ENCODE measurements at regions not wholly inside any gene's neighbourhood (a gene's known extent, or its start where the extent isn't known, plus 50 kb on each side); places are given as distances from the start of the nearest gene placed in this dataset.

DNA sequence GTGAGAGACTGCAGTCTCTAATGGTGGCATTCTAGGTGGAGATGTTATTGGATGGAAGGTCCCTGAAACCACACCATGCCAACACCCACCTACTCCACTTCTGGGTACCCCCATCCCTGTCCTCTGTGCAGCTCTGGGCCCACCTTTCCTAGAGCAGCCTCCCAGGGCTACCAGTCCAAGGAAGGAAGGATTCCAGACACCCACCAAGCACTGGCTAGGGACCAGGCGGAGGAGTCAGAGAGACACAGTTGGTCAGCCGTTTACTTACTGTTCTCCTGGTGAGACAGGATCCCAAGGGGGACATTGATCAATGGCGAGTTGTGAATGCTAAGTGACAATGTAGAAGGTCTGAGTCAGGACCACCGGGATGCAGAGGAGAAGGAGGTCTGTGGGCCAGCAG lies 151.6 kb downstream of the TTC32 start:
- ATAC-seq (ENCODE audit: low read depth) (no peak), DNase-seq (ENCODE audit: low spot score) (no peak)
- Histone ChIP-seq H3K4me1 (ENCODE audit: insufficient read depth, poor library complexity, severe bottlenecking) (no peaks in the 10 kb centered on the region), H3K36me3 (ENCODE audit: low read depth) (no peaks in the 10 kb centered on the region), H3K9me3 (ENCODE audit: severe bottlenecking) (no peaks in the 10 kb centered on the region), H3K27me3 (ENCODE audit: insufficient read depth, poor library complexity, severe bottlenecking) (no peaks in the 10 kb centered on the region), H3K27ac (ENCODE audit: poor library complexity, severe bottlenecking) (no peak overlapping the region), H3K4me3 (ENCODE audit: severe bottlenecking) (no peak overlapping the region)
- TF ChIP-seq, protein P1, sequence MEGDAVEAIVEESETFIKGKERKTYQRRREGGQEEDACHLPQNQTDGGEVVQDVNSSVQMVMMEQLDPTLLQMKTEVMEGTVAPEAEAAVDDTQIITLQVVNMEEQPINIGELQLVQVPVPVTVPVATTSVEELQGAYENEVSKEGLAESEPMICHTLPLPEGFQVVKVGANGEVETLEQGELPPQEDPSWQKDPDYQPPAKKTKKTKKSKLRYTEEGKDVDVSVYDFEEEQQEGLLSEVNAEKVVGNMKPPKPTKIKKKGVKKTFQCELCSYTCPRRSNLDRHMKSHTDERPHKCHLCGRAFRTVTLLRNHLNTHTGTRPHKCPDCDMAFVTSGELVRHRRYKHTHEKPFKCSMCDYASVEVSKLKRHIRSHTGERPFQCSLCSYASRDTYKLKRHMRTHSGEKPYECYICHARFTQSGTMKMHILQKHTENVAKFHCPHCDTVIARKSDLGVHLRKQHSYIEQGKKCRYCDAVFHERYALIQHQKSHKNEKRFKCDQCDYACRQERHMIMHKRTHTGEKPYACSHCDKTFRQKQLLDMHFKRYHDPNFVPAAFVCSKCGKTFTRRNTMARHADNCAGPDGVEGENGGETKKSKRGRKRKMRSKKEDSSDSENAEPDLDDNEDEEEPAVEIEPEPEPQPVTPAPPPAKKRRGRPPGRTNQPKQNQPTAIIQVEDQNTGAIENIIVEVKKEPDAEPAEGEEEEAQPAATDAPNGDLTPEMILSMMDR (IDR thresholded peaks at IDR 0.05; ENCODE audit: poor library complexity, severe bottlenecking) = no peak

DNA sequence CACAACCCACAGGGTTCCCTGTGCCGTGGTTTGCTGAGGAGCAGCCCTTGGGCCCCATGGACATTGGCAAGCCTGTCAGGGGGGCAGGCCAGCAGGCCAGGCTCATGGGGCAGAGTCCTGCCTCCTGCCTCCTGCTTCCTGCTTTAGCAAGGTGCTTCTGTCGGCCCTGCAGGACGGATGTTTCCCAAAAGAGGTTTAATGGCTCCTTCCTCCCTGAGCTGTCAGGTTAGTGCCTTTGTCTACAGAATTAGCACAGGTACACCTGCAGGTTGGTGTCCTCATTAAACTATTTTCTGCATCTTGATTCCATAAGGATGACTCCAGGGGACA lies 152.3 kb downstream of the TTC32 start:
- H3K4me3 ChIP-seq (ENCODE audit: severe bottlenecking) = no peak overlapping the region
- ATAC-seq (ENCODE audit: low read depth) = no peak
- TF ChIP-seq, protein P1 (IDR thresholded peaks at IDR 0.05; ENCODE audit: poor library complexity, severe bottlenecking) = no peak
- no peaks in the 10 kb centered on the region for H3K36me3 ChIP-seq (ENCODE audit: low read depth)
- no peaks in the 10 kb centered on the region for H3K4me1 ChIP-seq (ENCODE audit: insufficient read depth, poor library complexity, severe bottlenecking)
- H3K27me3 ChIP-seq (ENCODE audit: insufficient read depth, poor library complexity, severe bottlenecking) = no peaks in the 10 kb centered on the region
- H3K9me3 ChIP-seq (ENCODE audit: severe bottlenecking) = no peaks in the 10 kb centered on the region
- H3K27ac ChIP-seq (ENCODE audit: poor library complexity, severe bottlenecking) = no peak overlapping the region
- no peak for DNase-seq (ENCODE audit: low spot score)

DNA sequence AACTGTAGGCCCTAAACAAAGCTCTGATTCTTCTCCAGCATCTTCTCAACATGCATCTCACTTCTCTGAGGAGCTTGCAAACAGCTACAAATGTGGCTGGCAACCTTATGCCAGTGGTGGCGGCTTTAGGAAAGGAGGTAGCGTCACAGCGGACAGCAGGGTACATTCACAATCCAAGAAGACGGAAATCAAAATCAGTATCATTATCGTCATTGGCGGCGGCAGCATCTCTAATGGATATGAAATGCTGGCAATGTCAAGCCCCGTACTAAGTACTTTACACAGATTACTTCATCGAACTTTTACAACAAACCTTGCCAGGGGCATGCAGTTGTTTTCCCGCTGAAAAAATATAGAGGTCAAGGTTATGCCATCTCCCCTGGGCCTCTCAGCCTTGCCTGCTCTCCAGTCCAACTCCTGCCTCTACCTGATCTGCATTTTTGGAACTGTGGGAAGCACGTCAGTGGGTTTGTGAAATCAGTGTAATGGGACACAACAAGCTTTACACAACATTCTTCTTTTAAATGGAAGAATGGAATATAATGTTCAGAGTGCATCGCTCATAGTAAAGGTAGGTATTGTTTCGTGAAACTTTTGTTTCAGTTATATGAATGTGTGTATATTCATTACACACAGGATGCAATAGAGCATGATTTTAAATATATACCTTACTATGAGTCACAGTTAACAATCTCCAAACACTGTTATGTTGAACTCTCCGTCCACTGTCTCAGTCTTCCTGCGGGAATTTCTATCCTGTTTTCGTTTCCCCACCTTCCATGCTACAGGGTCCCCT lies 152.9 kb downstream of the TTC32 start:
- H3K4me3 ChIP-seq (ENCODE audit: severe bottlenecking) = no peak overlapping the region
- H3K9me3 ChIP-seq (ENCODE audit: severe bottlenecking) = no peaks in the 10 kb centered on the region
- TF ChIP-seq, protein P1 (IDR thresholded peaks at IDR 0.05; ENCODE audit: poor library complexity, severe bottlenecking) = no peak
- H3K27me3 ChIP-seq (ENCODE audit: insufficient read depth, poor library complexity, severe bottlenecking) = no peaks in the 10 kb centered on the region
- DNase-seq (ENCODE audit: low spot score) (no peak), ATAC-seq (ENCODE audit: low read depth) (no peak)
- no peaks in the 10 kb centered on the region for H3K36me3 ChIP-seq (ENCODE audit: low read depth)
- H3K4me1 ChIP-seq (ENCODE audit: insufficient read depth, poor library complexity, severe bottlenecking) = no peaks in the 10 kb centered on the region
- no peak overlapping the region for H3K27ac ChIP-seq (ENCODE audit: poor library complexity, severe bottlenecking)

DNA sequence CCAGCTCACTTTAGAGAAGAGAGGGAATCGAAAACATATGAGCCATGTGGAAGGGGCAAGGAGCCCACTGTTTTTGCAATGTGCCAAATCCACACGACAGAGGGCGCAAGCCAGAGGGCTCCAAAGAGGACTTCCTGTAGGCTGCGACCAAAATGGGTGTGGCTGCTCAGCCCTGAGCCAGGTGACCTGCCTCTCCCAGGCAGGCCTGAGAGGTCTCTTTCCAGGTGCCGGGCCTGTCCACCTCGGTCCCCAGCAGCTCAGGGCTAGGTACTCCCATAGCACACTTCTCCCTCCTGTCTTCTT lies 153.8 kb downstream of the TTC32 start:
- ATAC-seq (ENCODE audit: low read depth) (no peak), DNase-seq (ENCODE audit: low spot score) (no peak)
- no peak overlapping the region for H3K4me3 ChIP-seq (ENCODE audit: severe bottlenecking)
- no peaks in the 10 kb centered on the region for H3K36me3 ChIP-seq (ENCODE audit: low read depth)
- H3K27me3 ChIP-seq (ENCODE audit: insufficient read depth, poor library complexity, severe bottlenecking) = no peaks in the 10 kb centered on the region
- TF ChIP-seq, protein P1 (IDR thresholded peaks at IDR 0.05; ENCODE audit: poor library complexity, severe bottlenecking) = no peak
- H3K4me1 ChIP-seq (ENCODE audit: insufficient read depth, poor library complexity, severe bottlenecking) = no peaks in the 10 kb centered on the region
- H3K27ac ChIP-seq (ENCODE audit: poor library complexity, severe bottlenecking) = no peak overlapping the region
- no peaks in the 10 kb centered on the region for H3K9me3 ChIP-seq (ENCODE audit: severe bottlenecking)

DNA sequence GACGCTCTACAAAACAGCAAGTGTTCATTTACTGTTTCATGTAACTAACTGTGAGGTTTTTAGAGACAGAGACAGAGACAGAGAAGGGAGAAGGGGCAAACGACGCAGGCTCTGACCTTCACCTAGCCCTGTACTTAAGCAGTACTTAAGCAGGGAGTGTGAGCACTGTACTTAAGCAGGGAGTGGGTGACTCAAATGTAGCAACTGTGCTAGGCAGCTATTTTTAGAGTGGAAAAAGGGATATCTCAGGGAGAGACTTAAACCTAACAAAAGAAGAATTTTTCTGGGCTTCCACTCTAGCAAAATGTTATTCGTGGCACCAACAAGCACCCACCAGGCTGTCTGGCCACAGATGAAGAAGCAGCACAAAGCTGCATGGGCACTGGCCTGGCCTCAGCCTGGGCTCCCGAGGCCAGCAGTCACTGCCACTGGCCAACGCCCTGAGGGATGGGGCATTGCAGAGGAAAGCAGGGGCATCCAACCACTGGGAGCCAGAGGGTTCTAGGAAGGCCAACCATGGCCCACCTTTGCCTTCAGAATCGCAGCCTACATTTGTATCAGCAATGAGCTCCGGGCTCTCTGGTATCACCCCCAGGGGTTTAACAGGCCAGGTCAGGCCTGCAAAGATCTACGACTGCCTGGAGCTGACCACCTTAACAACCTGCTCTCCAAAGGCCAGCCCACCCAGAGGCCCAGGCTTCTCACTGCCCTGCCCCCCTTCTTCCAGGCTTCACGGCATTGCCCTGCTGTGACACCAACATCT lies 154.3 kb downstream of the TTC32 start:
- H3K4me1 ChIP-seq (ENCODE audit: insufficient read depth, poor library complexity, severe bottlenecking) = no peaks in the 10 kb centered on the region
- ATAC-seq (ENCODE audit: low read depth) (no peak), DNase-seq (ENCODE audit: low spot score) (no peak)
- no peaks in the 10 kb centered on the region for H3K27me3 ChIP-seq (ENCODE audit: insufficient read depth, poor library complexity, severe bottlenecking)
- H3K4me3 ChIP-seq (ENCODE audit: severe bottlenecking) = no peak overlapping the region
- TF ChIP-seq, protein P1 (IDR thresholded peaks at IDR 0.05; ENCODE audit: poor library complexity, severe bottlenecking) = no peak
- no peaks in the 10 kb centered on the region for H3K9me3 ChIP-seq (ENCODE audit: severe bottlenecking)
- no peaks in the 10 kb centered on the region for H3K36me3 ChIP-seq (ENCODE audit: low read depth)
- H3K27ac ChIP-seq (ENCODE audit: poor library complexity, severe bottlenecking) = no peak overlapping the region

Data from RWPE2 (cell line).